GM23338 (cell line): ENCODE measurements at regions not wholly inside any gene's neighbourhood (a gene's known extent, or its start where the extent isn't known, plus 50 kb on each side); places are given as distances from the start of the nearest gene placed in this dataset.

ENCODE experiments used
- ATAC-seq: fragments of 200-7000 bp; cut with Tn5 transposase; 3 replicates; pipeline ENCODE4 v1.9.1; 2020
- DNase-seq: peaks from one replicate; pipeline ENCODE4 v3.0.0-alpha.2; 2015; ENCODE audit warnings: low spot score
- H2AFZ ChIP-seq: fragments of 200-600 bp; sonication (generic); 2 replicates; pipeline ENCODE4 v1.8.0; 2016; ENCODE audit warnings: antibody characterized with exemption, mild to moderate bottlenecking, moderate library complexity
- H3F3A ChIP-seq: fragments of 200-600 bp; sonication (generic); replicated peaks from 2 replicates; pipeline ENCODE4 v1.8.0; 2017; ENCODE audit warnings: antibody characterized with exemption, mixed run types, low read depth
- H3K27ac ChIP-seq: fragments of 200-600 bp; sonication (generic); 2 replicates; pipeline ENCODE4 v1.6.1; 2016; ENCODE audit warnings: low read depth
- H3K27me3 ChIP-seq: fragments of 200-600 bp; sonication (generic); 2 replicates; pipeline ENCODE4 v1.8.0; 2016; ENCODE audit warnings: mild to moderate bottlenecking, mixed run types, moderate library complexity; ENCODE audit not compliant: insufficient read depth
- H3K36me3 ChIP-seq: fragments of 200-600 bp; sonication (generic); 2 replicates; pipeline ENCODE4 v1.8.0; 2016; ENCODE audit warnings: mild to moderate bottlenecking; ENCODE audit not compliant: insufficient read depth
- H3K4me1 ChIP-seq: fragments of 200-600 bp; sonication (generic); 2 replicates; pipeline ENCODE4 v1.8.0; 2016; ENCODE audit warnings: mild to moderate bottlenecking, moderate library complexity; ENCODE audit not compliant: insufficient read depth
- H3K4me2 ChIP-seq: fragments of 200-600 bp; sonication (generic); 2 replicates; pipeline ENCODE4 v1.7.1; 2017; ENCODE audit warnings: mixed run types
- H3K4me3 ChIP-seq: fragments of 200-600 bp; sonication (generic); 2 replicates; pipeline ENCODE4 v1.6.1; 2016; ENCODE audit warnings: mixed run types
- H3K79me2 ChIP-seq: fragments of 200-600 bp; sonication (generic); replicated peaks from 2 replicates; pipeline ENCODE4 v1.8.0; 2017; ENCODE audit warnings: mild to moderate bottlenecking; ENCODE audit not compliant: insufficient read depth
- H3K9me2 ChIP-seq: fragments of 200-600 bp; sonication (generic); 2 replicates; pipeline ENCODE4 v1.8.0; 2017; ENCODE audit not compliant: insufficient read depth
- H4K20me1 ChIP-seq: fragments of 200-600 bp; sonication (generic); replicated peaks from 2 replicates; pipeline ENCODE4 v1.8.0; 2017; ENCODE audit warnings: mild to moderate bottlenecking; ENCODE audit not compliant: insufficient read depth
- H3K27ac Mint-ChIP-seq: 2 replicates; pipeline ENCODE4 v1.8.0; 2020; ENCODE audit warnings: inconsistent platforms, mild to moderate bottlenecking, moderate library complexity, mixed read lengths
- H3K27me3 Mint-ChIP-seq: 3 replicates; pipeline ENCODE4 v1.8.0; 2022; ENCODE audit warnings: low read depth, mild to moderate bottlenecking, moderate library complexity, mixed read lengths, inconsistent platforms; ENCODE audit not compliant: insufficient read depth, poor library complexity
- H3K36me3 Mint-ChIP-seq: 3 replicates; pipeline ENCODE4 v1.8.0; 2021; ENCODE audit warnings: low read depth, mild to moderate bottlenecking, inconsistent platforms, moderate library complexity, mixed read lengths
- H3K4me1 Mint-ChIP-seq: 3 replicates; pipeline ENCODE4 v1.8.0; 2020; ENCODE audit warnings: mild to moderate bottlenecking, inconsistent platforms, mixed read lengths
- H3K4me3 Mint-ChIP-seq: 3 replicates; pipeline ENCODE4 v1.8.0; 2021; ENCODE audit warnings: moderate library complexity, mild to moderate bottlenecking, inconsistent platforms, mixed read lengths
- H3K9me3 Mint-ChIP-seq: 3 replicates; pipeline ENCODE4 v1.8.0; 2020; ENCODE audit warnings: moderate library complexity, mild to moderate bottlenecking, inconsistent platforms, mixed read lengths
- CREB1 ChIP-seq: fragments of 250-450 bp; sonication (Bioruptor Pico); IDR thresholded peaks from 2 replicates; pipeline ENCODE4 v1.5.0; 2020; ENCODE audit warnings: low read depth, mild to moderate bottlenecking, moderate library complexity
- CTCF ChIP-seq, 2 experiments: fragments of 200-600 bp in 1 of 2; sonication (generic) in 1 of 2; conservative IDR thresholded peaks; 2 replicates each; pipeline versions ENCODE4 v1.5.1 to v1.6.1; 2016 to 2017; ENCODE audit warnings: antibody characterized with exemption in 2 of 2, low read depth in 2 of 2, mild to moderate bottlenecking in 2 of 2, moderate library complexity in 1 of 2
- ETS1 ChIP-seq: IDR thresholded peaks from 2 replicates; pipeline ENCODE4 v1.6.1; 2016; ENCODE audit warnings: antibody characterized with exemption
- EZH2 ChIP-seq: fragments of 200-600 bp; sonication (generic); IDR thresholded peaks from one replicate; pipeline ENCODE4 v1.8.0; 2017; ENCODE audit warnings: antibody characterized with exemption, mild to moderate bottlenecking, low read depth; ENCODE audit not compliant: unreplicated experiment
- EZH2phosphoT487 ChIP-seq: fragments of 200-600 bp; sonication (generic); IDR thresholded peaks from one replicate; pipeline ENCODE4 v1.8.1; 2018; ENCODE audit warnings: antibody characterized with exemption; ENCODE audit not compliant: unreplicated experiment
- JUNB ChIP-seq: IDR thresholded peaks from one replicate; pipeline ENCODE4 v1.6.1; 2016; ENCODE audit warnings: antibody characterized with exemption; ENCODE audit not compliant: unreplicated experiment
- NANOG ChIP-seq: IDR thresholded peaks from 2 replicates; pipeline ENCODE4 v1.6.1; 2016; ENCODE audit warnings: antibody characterized with exemption, borderline replicate concordance
- POLR2AphosphoS5 ChIP-seq: IDR thresholded peaks from 2 replicates; pipeline ENCODE4 v1.6.1; 2016; ENCODE audit warnings: antibody characterized with exemption, low read depth
- REST ChIP-seq: IDR thresholded peaks from one replicate; pipeline ENCODE4 v1.6.1; 2018; ENCODE audit warnings: antibody characterized with exemption; ENCODE audit not compliant: unreplicated experiment
- STAT1 ChIP-seq: IDR thresholded peaks from one replicate; pipeline ENCODE4 v1.6.1; 2016; ENCODE audit warnings: antibody characterized with exemption; ENCODE audit not compliant: unreplicated experiment
- ZNF114 ChIP-seq: fragments of 250-450 bp; sonication (Bioruptor Pico); IDR thresholded peaks from 2 replicates; pipeline ENCODE4 v1.5.0; 2020; ENCODE audit warnings: mild to moderate bottlenecking, moderate library complexity
- ZNF331 ChIP-seq: fragments of 250-450 bp; sonication (Bioruptor Pico); IDR thresholded peaks from 2 replicates; pipeline ENCODE4 v1.5.0; 2020; ENCODE audit warnings: low read depth, mild to moderate bottlenecking, moderate library complexity
- ZNF462 ChIP-seq: fragments of 250-450 bp; sonication (Bioruptor Pico); IDR thresholded peaks from 2 replicates; pipeline ENCODE4 v1.5.0; 2020; ENCODE audit warnings: mild to moderate bottlenecking, moderate library complexity

- Histone ChIP-seq H4K20me1 (no peaks in the 10 kb centered on the region), H2AFZ (0 out of 2 replicates have a peak overlapping the region, but pooled peaks have one; percentile 13), H3K27ac (no peak overlapping the region), H3K4me2 (no peak overlapping the region), H3K27me3 (no peaks in the 10 kb centered on the region), H3K36me3 (no peaks in the 10 kb centered on the region), H3F3A (no peaks in the 10 kb centered on the region), H3K4me1 (no peaks in the 10 kb centered on the region), H3K79me2 (no peaks in the 10 kb centered on the region), H3K4me3 (no peak overlapping the region), H3K9me2 (peaks cover 4% of the 10 kb centered on the region; the same call in 1 of the 2 replicates)
- H3K9me3 Mint-ChIP-seq = peaks cover 9% of the 10 kb centered on the region
- no peaks in the 10 kb centered on the region for H3K27me3 Mint-ChIP-seq
- ATAC-seq = no peak
- H3K27ac Mint-ChIP-seq = no peak overlapping the region
- no peak overlapping the region for H3K4me3 Mint-ChIP-seq
- TF ChIP-seq EZH2phosphoT487 (no peak), ETS1 (no peak), JUNB (no peak), ZNF462 (CRISPR knock-in tag) (no peak), REST (no peak), CREB1 (CRISPR knock-in tag) (no peak), STAT1 (no peak), CTCF (conservative IDR thresholded peaks at IDR 0.05; ENCODE audit: low read depth in 2 of 2) (no peak), POLR2AphosphoS5 (no peak), ZNF331 (CRISPR knock-in tag) (no peak), ZNF114 (CRISPR knock-in tag) (no peak), EZH2 (no peak), NANOG (no peak)
- DNase-seq = no peak
- H3K4me1 Mint-ChIP-seq = no peaks in the 10 kb centered on the region
- peaks cover 4% of the 10 kb centered on the region; the same call in 1 of the 3 replicates for H3K36me3 Mint-ChIP-seq
Observed at GRCh38 chr3:110849064-110849463, 222.6 kb upstream of the NECTIN3 start.
